ENCODE measurements at regions not wholly inside any gene's neighbourhood (a gene's known extent, or its start where the extent isn't known, plus 50 kb on each side); places are given as distances from the start of the nearest gene placed in this dataset.

DNA sequence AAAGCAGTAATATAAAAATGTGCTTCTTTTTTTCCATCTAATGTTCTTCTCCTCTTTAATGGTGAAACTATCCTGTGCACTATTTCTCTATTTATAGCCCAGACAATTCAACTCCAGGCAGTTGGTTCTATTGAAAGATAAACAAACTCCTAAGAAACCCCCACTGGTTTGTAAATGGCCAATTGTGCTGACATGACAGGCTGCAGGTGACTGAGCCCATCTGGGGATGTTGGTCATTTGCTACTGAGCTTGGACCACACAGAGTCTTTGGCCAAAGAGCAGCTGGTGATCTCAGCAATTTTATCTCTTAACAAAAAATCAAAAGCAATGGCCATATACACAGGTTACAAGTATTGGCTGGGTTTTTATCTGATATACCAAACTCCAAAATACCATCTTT lies 631.8 kb upstream of the CELF2 start:
- TF ChIP-seq RARB (CRISPR knock-in tag; IDR thresholded peaks at IDR 0.05) (no peak), ARNTL (CRISPR knock-in tag; IDR thresholded peaks at IDR 0.05; ENCODE audit: borderline replicate concordance, low read depth) (no peak), TCF4 (CRISPR knock-in tag; IDR thresholded peaks at IDR 0.05; ENCODE audit: borderline replicate concordance) (no peak), GLIS3 (CRISPR knock-in tag; IDR thresholded peaks at IDR 0.05) (no peak), BACH2 (CRISPR knock-in tag; IDR thresholded peaks at IDR 0.05; ENCODE audit: borderline replicate concordance) (no peak), ESRRG (CRISPR knock-in tag; IDR thresholded peaks at IDR 0.05) (no peak), TOX (CRISPR knock-in tag; IDR thresholded peaks at IDR 0.05; ENCODE audit: borderline replicate concordance) (no peak), CSDC2 (CRISPR knock-in tag; IDR thresholded peaks at IDR 0.05) (no peak), ZFP3 (CRISPR knock-in tag; IDR thresholded peaks at IDR 0.05) (no peak), PPARA (CRISPR knock-in tag; IDR thresholded peaks at IDR 0.05; ENCODE audit: borderline replicate concordance) (no peak), ZNF565 (CRISPR knock-in tag; conservative IDR thresholded peaks at IDR 0.05; ENCODE audit: low read depth) (no peak), ZNF70 (CRISPR knock-in tag; IDR thresholded peaks at IDR 0.05) (no peak), ZFP30 (CRISPR knock-in tag; IDR thresholded peaks at IDR 0.05) (no peak), ZNF8 (CRISPR knock-in tag; IDR thresholded peaks at IDR 0.05) (no peak), OSR1 (CRISPR knock-in tag; IDR thresholded peaks at IDR 0.05) (no peak)
- TF ChIP-seq, protein P1, sequence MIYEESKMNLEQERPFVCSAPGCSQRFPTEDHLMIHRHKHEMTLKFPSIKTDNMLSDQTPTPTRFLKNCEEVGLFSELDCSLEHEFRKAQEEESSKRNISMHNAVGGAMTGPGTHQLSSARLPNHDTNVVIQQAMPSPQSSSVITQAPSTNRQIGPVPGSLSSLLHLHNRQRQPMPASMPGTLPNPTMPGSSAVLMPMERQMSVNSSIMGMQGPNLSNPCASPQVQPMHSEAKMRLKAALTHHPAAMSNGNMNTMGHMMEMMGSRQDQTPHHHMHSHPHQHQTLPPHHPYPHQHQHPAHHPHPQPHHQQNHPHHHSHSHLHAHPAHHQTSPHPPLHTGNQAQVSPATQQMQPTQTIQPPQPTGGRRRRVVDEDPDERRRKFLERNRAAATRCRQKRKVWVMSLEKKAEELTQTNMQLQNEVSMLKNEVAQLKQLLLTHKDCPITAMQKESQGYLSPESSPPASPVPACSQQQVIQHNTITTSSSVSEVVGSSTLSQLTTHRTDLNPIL (CRISPR knock-in tag; IDR thresholded peaks at IDR 0.05; ENCODE audit: low read depth): no peak
- TF ChIP-seq, protein P2, sequence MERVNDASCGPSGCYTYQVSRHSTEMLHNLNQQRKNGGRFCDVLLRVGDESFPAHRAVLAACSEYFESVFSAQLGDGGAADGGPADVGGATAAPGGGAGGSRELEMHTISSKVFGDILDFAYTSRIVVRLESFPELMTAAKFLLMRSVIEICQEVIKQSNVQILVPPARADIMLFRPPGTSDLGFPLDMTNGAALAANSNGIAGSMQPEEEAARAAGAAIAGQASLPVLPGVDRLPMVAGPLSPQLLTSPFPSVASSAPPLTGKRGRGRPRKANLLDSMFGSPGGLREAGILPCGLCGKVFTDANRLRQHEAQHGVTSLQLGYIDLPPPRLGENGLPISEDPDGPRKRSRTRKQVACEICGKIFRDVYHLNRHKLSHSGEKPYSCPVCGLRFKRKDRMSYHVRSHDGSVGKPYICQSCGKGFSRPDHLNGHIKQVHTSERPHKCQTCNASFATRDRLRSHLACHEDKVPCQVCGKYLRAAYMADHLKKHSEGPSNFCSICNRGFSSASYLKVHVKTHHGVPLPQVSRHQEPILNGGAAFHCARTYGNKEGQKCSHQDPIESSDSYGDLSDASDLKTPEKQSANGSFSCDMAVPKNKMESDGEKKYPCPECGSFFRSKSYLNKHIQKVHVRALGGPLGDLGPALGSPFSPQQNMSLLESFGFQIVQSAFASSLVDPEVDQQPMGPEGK (CRISPR knock-in tag; IDR thresholded peaks at IDR 0.05; ENCODE audit: borderline replicate concordance): no peak
- TF ChIP-seq, protein P3, sequence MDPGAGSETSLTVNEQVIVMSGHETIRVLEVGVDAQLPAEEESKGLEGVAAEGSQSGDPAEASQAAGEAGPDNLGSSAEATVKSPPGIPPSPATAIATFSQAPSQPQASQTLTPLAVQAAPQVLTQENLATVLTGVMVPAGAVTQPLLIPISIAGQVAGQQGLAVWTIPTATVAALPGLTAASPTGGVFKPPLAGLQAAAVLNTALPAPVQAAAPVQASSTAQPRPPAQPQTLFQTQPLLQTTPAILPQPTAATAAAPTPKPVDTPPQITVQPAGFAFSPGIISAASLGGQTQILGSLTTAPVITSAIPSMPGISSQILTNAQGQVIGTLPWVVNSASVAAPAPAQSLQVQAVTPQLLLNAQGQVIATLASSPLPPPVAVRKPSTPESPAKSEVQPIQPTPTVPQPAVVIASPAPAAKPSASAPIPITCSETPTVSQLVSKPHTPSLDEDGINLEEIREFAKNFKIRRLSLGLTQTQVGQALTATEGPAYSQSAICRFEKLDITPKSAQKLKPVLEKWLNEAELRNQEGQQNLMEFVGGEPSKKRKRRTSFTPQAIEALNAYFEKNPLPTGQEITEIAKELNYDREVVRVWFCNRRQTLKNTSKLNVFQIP (CRISPR knock-in tag; IDR thresholded peaks at IDR 0.05; ENCODE audit: borderline replicate concordance, low read depth): no peak
- TF ChIP-seq, protein P4, sequence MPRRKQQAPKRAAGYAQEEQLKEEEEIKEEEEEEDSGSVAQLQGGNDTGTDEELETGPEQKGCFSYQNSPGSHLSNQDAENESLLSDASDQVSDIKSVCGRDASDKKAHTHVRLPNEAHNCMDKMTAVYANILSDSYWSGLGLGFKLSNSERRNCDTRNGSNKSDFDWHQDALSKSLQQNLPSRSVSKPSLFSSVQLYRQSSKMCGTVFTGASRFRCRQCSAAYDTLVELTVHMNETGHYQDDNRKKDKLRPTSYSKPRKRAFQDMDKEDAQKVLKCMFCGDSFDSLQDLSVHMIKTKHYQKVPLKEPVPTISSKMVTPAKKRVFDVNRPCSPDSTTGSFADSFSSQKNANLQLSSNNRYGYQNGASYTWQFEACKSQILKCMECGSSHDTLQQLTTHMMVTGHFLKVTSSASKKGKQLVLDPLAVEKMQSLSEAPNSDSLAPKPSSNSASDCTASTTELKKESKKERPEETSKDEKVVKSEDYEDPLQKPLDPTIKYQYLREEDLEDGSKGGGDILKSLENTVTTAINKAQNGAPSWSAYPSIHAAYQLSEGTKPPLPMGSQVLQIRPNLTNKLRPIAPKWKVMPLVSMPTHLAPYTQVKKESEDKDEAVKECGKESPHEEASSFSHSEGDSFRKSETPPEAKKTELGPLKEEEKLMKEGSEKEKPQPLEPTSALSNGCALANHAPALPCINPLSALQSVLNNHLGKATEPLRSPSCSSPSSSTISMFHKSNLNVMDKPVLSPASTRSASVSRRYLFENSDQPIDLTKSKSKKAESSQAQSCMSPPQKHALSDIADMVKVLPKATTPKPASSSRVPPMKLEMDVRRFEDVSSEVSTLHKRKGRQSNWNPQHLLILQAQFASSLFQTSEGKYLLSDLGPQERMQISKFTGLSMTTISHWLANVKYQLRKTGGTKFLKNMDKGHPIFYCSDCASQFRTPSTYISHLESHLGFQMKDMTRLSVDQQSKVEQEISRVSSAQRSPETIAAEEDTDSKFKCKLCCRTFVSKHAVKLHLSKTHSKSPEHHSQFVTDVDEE (CRISPR knock-in tag; IDR thresholded peaks at IDR 0.05): no peak
- ATAC-seq: no peak

DNA sequence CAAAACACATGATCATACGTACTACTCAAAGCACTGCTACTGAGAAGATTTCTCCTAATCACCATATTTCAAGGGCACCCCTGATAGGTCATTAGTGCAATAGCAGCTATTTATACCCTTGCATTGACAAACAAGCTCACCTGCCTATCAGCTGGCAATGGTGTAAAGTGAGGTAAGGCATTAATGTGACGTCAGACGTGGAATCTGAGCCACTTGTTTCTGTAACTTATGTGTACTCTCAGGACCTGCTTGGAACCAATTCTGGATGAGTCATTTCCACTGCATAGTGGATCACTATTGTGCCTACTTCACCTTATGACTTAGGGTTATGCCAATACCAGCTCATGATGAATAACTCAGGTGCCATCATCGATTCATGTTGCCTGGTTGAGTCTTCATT lies 628.5 kb upstream of the CELF2 start:
- ATAC-seq: no peak
- TF ChIP-seq CSDC2 (CRISPR knock-in tag; IDR thresholded peaks at IDR 0.05) (no peak), ISL1 (CRISPR knock-in tag; IDR thresholded peaks at IDR 0.05) (no peak), ESRRG (CRISPR knock-in tag; IDR thresholded peaks at IDR 0.05) (no peak), TCF4 (CRISPR knock-in tag; IDR thresholded peaks at IDR 0.05; ENCODE audit: borderline replicate concordance) (no peak), ZFP30 (CRISPR knock-in tag; IDR thresholded peaks at IDR 0.05) (no peak), PPARA (CRISPR knock-in tag; IDR thresholded peaks at IDR 0.05; ENCODE audit: borderline replicate concordance) (no peak), ZNF8 (CRISPR knock-in tag; IDR thresholded peaks at IDR 0.05) (no peak), ZFP3 (CRISPR knock-in tag; IDR thresholded peaks at IDR 0.05) (no peak), ARNTL (CRISPR knock-in tag; IDR thresholded peaks at IDR 0.05; ENCODE audit: borderline replicate concordance, low read depth) (no peak), SNAI2 (CRISPR knock-in tag; IDR thresholded peaks at IDR 0.05) (no peak), RARB (CRISPR knock-in tag; IDR thresholded peaks at IDR 0.05) (no peak)
- TF ChIP-seq, protein P1 (CRISPR knock-in tag; IDR thresholded peaks at IDR 0.05; ENCODE audit: low read depth): no peak
- TF ChIP-seq, protein P5, sequence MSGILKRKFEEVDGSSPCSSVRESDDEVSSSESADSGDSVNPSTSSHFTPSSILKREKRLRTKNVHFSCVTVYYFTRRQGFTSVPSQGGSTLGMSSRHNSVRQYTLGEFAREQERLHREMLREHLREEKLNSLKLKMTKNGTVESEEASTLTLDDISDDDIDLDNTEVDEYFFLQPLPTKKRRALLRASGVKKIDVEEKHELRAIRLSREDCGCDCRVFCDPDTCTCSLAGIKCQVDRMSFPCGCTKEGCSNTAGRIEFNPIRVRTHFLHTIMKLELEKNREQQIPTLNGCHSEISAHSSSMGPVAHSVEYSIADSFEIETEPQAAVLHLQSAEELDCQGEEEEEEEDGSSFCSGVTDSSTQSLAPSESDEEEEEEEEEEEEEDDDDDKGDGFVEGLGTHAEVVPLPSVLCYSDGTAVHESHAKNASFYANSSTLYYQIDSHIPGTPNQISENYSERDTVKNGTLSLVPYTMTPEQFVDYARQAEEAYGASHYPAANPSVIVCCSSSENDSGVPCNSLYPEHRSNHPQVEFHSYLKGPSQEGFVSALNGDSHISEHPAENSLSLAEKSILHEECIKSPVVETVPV (CRISPR knock-in tag; IDR thresholded peaks at IDR 0.05): no peak
